A549 (cell line): ENCODE measurements at regions not wholly inside any gene's neighbourhood (a gene's known extent, or its start where the extent isn't known, plus 50 kb on each side); places are given as distances from the start of the nearest gene placed in this dataset.

ENCODE experiments used
- ATAC-seq, 2 experiments: fragments of 200-7000 bp in 1 of 2; fragments of >200 bp in 1 of 2; cut with Nextera tagmentation in 1 of 2; cut with Tn5 transposase in 1 of 2; 3 replicates each; pipeline versions ENCODE4 v1.8.0 to v1.9.1; 2018 to 2020; ENCODE audit warnings: mild to moderate bottlenecking in 1 of 2, moderate library complexity in 1 of 2
- CTCF ChIA-PET: fragments of 300-600 bp; sonication (Branson Sonifier 250); formaldehyde crosslinking; extraction: SDS; loops from one replicate; lab custom pipeline; 2021; ENCODE audit warnings: antibody characterized with exemption, inconsistent platforms; lab: Yijun Ruan, JAX
- POLR2A ChIA-PET: fragments of 350-600 bp; formaldehyde crosslinking; extraction: SDS; loops from one replicate; lab custom pipeline; 2021; ENCODE audit warnings: antibody characterized with exemption, inconsistent platforms; lab: Yijun Ruan, JAX
- DNase-seq, 2 experiments: peaks; one replicate each; pipeline versions ENCODE4 v3.0.0 to v3.0.0-alpha.2; 2011 to 2016; ENCODE audit warnings: low read depth in 1 of 2, low spot score in 1 of 2
- FAIRE-seq: peaks from 2 replicates; lab custom pipeline; 2011; peaks lifted over from hg19 to GRCh38; lab: Jason Lieb, UNC
- H3K27ac ChIP-seq, 2 experiments: fragments of >200 bp; sonication (Bioruptor Twin); formaldehyde crosslinking; 3 replicates each; pipeline ENCODE4 v1.5.1; 2016 to 2017
- H3K4me1 ChIP-seq: fragments of >200 bp; sonication (Bioruptor Twin); formaldehyde crosslinking; 3 replicates; pipeline ENCODE4 v1.6.1; 2016
- H3K4me2 ChIP-seq: fragments of >200 bp; sonication (Bioruptor Twin); formaldehyde crosslinking; 3 replicates; pipeline ENCODE4 v1.6.1; 2016
- H3K4me3 ChIP-seq: fragments of >200 bp; sonication (Bioruptor Twin); formaldehyde crosslinking; 3 replicates; pipeline ENCODE4 v1.5.1; 2016
- H3K9me3 ChIP-seq: fragments of >200 bp; sonication (Bioruptor Twin); formaldehyde crosslinking; 3 replicates; pipeline ENCODE4 v1.6.1; 2016
- BHLHE40 ChIP-seq: IDR thresholded peaks from 2 replicates; pipeline ENCODE4 v1.6.1; 2012; ENCODE audit warnings: low read depth, low read length, inconsistent platforms
- CEBPB ChIP-seq, 2 experiments: fragments of >200 bp in 1 of 2; sonication (Bioruptor Twin) in 1 of 2; formaldehyde crosslinking in 1 of 2; IDR thresholded peaks; 2 replicates each; pipeline ENCODE4 v1.6.1; 2012 to 2016
- HMGXB4 ChIP-seq: fragments of 250-450 bp; sonication (Bioruptor Pico); IDR thresholded peaks from 2 replicates; pipeline ENCODE4 v1.5.0; 2021; ENCODE audit warnings: mild to moderate bottlenecking, moderate library complexity, borderline replicate concordance
- HOXA7 ChIP-seq: fragments of 250-450 bp; sonication (Bioruptor Pico); IDR thresholded peaks from 2 replicates; pipeline ENCODE4 v1.5.0; 2020; ENCODE audit warnings: mild to moderate bottlenecking, moderate library complexity
- KDM5A ChIP-seq: fragments of 200-600 bp; sonication (generic); IDR thresholded peaks from 2 replicates; pipeline ENCODE4 v1.6.1; 2016; ENCODE audit warnings: antibody characterized with exemption, mild to moderate bottlenecking
- NR3C1 ChIP-seq: fragments of >200 bp; sonication (Bioruptor Twin); formaldehyde crosslinking; IDR thresholded peaks from 3 replicates; pipeline ENCODE4 v1.6.1; 2017
- PHF8 ChIP-seq: fragments of 200-600 bp; sonication (generic); IDR thresholded peaks from 2 replicates; pipeline ENCODE4 v1.6.1; 2016; ENCODE audit warnings: low read depth, mild to moderate bottlenecking, antibody characterized with exemption, moderate library complexity, borderline replicate concordance
- POLR2A ChIP-seq: IDR thresholded peaks from 2 replicates; pipeline ENCODE4 v1.6.1; 2012; ENCODE audit warnings: mild to moderate bottlenecking, low read length
- REST ChIP-seq: fragments of 200-600 bp; sonication (generic); IDR thresholded peaks from 2 replicates; pipeline ENCODE4 v1.6.1; 2016; ENCODE audit warnings: antibody characterized with exemption, mild to moderate bottlenecking, moderate library complexity
- RNF2 ChIP-seq: fragments of 200-600 bp; sonication (generic); IDR thresholded peaks from 2 replicates; pipeline ENCODE4 v1.6.1; 2016; ENCODE audit warnings: low read depth, mild to moderate bottlenecking, antibody characterized with exemption, moderate library complexity, borderline replicate concordance
- ZSCAN20 ChIP-seq: fragments of 250-450 bp; sonication (Bioruptor Pico); IDR thresholded peaks from 2 replicates; pipeline ENCODE4 v1.8.0; 2022; ENCODE audit warnings: mild to moderate bottlenecking, moderate library complexity
- WGBS: methylation state at CpG from one replicate; pipeline ENCODE4 v1.1.6; 2017; ENCODE audit errors: missing lambda C conversion rate; 5-methylcytosine and 5-hydroxymethylcytosine counted together
- TF ChIP-seq, protein P1 (sequence below): fragments of >200 bp; sonication (Bioruptor Twin); formaldehyde crosslinking; IDR thresholded peaks from 3 replicates; pipeline ENCODE4 v1.5.1; 2016

GRCh38 chr10:2817940-2818636 lies 249.3 kb upstream of the PFKP start:
- 46% methylated on average over 20 of the region's 20 CpGs for WGBS
- POLR2A ChIA-PET, result no interaction called here

DNA sequence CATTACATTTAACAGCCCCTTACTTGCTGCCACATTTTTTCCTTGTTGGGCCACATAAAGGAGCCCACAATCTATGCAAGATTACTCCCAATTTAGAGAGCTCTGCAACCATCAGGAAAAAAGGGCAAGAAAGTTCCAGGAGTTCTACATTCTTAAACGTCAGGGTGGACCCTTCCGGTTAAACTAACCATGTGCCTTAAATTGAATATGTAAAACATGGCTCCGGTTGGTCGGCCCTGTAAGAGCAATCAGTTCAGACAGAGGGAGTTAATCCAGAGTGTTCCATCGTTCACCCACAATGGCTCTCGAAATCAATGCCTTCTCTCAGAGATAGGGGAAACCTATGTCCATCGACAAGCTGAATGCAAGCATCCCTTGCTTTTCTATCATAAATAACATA lies 253.7 kb upstream of the PFKP start:
- H3K9me3 ChIP-seq, result no peaks in the 10 kb centered on the region
- FAIRE-seq (no peak), ATAC-seq (no peak), DNase-seq (no peak)
- POLR2A ChIA-PET, result no interaction called here
- CTCF ChIA-PET, result interaction anchor here (0.6 to 1.4 kb wide), 3 partner anchors 9 to 1200 kb away, joined by 3 read pairs; no protein-coding TSS in a partner anchor
- H3K27ac ChIP-seq, result no peak overlapping the region
- no peak overlapping the region for H3K4me3 ChIP-seq
- 41% methylated on average over 7 of the region's 7 CpGs for WGBS
- H3K4me2 ChIP-seq, result no peak overlapping the region
- no peaks in the 10 kb centered on the region for H3K4me1 ChIP-seq
- TF ChIP-seq PHF8 (no peak), RNF2 (no peak), HOXA7 (CRISPR knock-in tag) (no peak), POLR2A (no peak)
- TF ChIP-seq, protein P1, sequence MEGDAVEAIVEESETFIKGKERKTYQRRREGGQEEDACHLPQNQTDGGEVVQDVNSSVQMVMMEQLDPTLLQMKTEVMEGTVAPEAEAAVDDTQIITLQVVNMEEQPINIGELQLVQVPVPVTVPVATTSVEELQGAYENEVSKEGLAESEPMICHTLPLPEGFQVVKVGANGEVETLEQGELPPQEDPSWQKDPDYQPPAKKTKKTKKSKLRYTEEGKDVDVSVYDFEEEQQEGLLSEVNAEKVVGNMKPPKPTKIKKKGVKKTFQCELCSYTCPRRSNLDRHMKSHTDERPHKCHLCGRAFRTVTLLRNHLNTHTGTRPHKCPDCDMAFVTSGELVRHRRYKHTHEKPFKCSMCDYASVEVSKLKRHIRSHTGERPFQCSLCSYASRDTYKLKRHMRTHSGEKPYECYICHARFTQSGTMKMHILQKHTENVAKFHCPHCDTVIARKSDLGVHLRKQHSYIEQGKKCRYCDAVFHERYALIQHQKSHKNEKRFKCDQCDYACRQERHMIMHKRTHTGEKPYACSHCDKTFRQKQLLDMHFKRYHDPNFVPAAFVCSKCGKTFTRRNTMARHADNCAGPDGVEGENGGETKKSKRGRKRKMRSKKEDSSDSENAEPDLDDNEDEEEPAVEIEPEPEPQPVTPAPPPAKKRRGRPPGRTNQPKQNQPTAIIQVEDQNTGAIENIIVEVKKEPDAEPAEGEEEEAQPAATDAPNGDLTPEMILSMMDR, result no peak

More at GRCh38 chr10:2817940-2818636, 249.3 kb upstream of the PFKP start:
- Histone ChIP-seq H3K27ac (no peak overlapping the region), H3K9me3 (no peaks in the 10 kb centered on the region), H3K4me1 (no peaks in the 10 kb centered on the region), H3K4me2 (no peak overlapping the region), H3K4me3 (no peak overlapping the region)
- no peak for TF ChIP-seq HMGXB4 (CRISPR knock-in tag)
- FAIRE-seq (no peak), DNase-seq (no peak), ATAC-seq (no peak)
- CTCF ChIA-PET, result no interaction called here

- DNase-seq (no peak), ATAC-seq (no peak), FAIRE-seq (no peak)
- WGBS, result 13% methylated on average over 8 of the region's 8 CpGs
- Histone ChIP-seq H3K27ac (no peak overlapping the region), H3K9me3 (no peaks in the 10 kb centered on the region), H3K4me1 (no peaks in the 10 kb centered on the region), H3K4me3 (no peak overlapping the region), H3K4me2 (no peak overlapping the region)
- no peak for TF ChIP-seq HMGXB4 (CRISPR knock-in tag)
- no peak for TF ChIP-seq ZSCAN20 (CRISPR knock-in tag)
- TF ChIP-seq KDM5A, result no peak
- ChIA-PET POLR2A (no interaction called here), CTCF (interaction anchor here (0.6 to 1.4 kb wide), 3 partner anchors 9 to 1200 kb away, joined by 3 to 6 read pairs (median 3); no protein-coding TSS in a partner anchor)
Observed at GRCh38 chr10:2813286-2813685, 254.1 kb upstream of the PFKP start.

DNA sequence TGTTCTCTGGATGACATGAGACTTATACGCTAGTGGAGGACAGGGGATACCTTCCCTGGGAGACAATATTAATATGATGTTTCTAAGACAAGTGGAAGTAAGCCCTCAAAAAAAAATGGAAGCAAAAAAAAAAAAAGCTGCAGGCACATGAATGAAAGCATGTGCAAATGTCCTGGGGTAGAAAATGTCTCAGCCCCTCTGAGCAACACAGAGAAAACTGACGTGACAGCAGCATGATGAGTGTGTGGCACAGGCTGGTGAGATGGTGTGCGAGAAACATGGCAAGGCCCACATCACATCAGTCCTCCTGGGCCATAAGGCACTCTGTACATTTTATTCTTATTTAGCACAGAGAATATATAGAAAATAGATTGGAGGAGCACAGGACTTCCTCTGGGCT lies 254.7 kb upstream of the PFKP start:
- WGBS, result 32% methylated on average over 3 of the region's 3 CpGs
- no peak overlapping the region for H3K27ac ChIP-seq
- DNase-seq (no peak), FAIRE-seq (no peak)
- no peak overlapping the region for H3K4me2 ChIP-seq
- no peaks in the 10 kb centered on the region for H3K4me1 ChIP-seq
- H3K4me3 ChIP-seq, result no peak overlapping the region
- no peaks in the 10 kb centered on the region for H3K9me3 ChIP-seq
- ChIA-PET CTCF (interaction anchor here (1.2 to 1.4 kb wide), 2 partner anchors 10 to 17 kb away, joined by 3 to 6 read pairs; no protein-coding TSS in a partner anchor), POLR2A (no interaction called here)
- no peak for TF ChIP-seq CEBPB (IDR thresholded peaks at IDR 0.05)
- no peak for TF ChIP-seq NR3C1
- no peak for TF ChIP-seq BHLHE40
- TF ChIP-seq REST, result no peak
- TF ChIP-seq, all 56 proteins: peak for 0
- no peak for ATAC-seq
